ENCODE measurements at regions not wholly inside any gene's neighbourhood (a gene's known extent, or its start where the extent isn't known, plus 50 kb on each side); places are given as distances from the start of the nearest gene placed in this dataset.

GRCh38 chr10:78706726-78707540, 361.8 kb upstream of the ZMIZ1 start:
- H3K27me3 ChIP-seq (replicated peaks; ENCODE audit: insufficient read depth, low read depth, low read length, poor library complexity), result no peaks in the 10 kb centered on the region
- ChIA-PET POLR2A (ENCODE audit: low non-redundant PET) (no interaction called here), CTCF (no interaction called here)
- H3K4me1 ChIP-seq (ENCODE audit: insufficient read depth, low read length, poor library complexity, severe bottlenecking), result no peaks in the 10 kb centered on the region
- no peak overlapping the region for H3K4me3 ChIP-seq (ENCODE audit: low read depth, low read length, poor library complexity, severe bottlenecking)
- H3K36me3 ChIP-seq (ENCODE audit: insufficient read depth, low read length, poor library complexity, severe bottlenecking), result no peaks in the 10 kb centered on the region
- no peak for TF ChIP-seq CTCF (conservative IDR thresholded peaks at IDR 0.05; ENCODE audit: low read depth, low read length)
- TF ChIP-seq EZH2 (IDR thresholded peaks at IDR 0.05; ENCODE audit: borderline replicate concordance, low read depth, low read length, poor library complexity, severe bottlenecking), result no peak
- intact Hi-C loops (cut with micrococcal nuclease; ENCODE audit: unreplicated experiment), result no loop called here
- H3K9me3 ChIP-seq (ENCODE audit: low read depth, low read length, poor library complexity, severe bottlenecking), result no peaks in the 10 kb centered on the region
- no peak overlapping the region for H3K27ac ChIP-seq (ENCODE audit: low read depth, low read length, poor library complexity, severe bottlenecking)
- no peak for DNase-seq (ENCODE audit: low spot score)
- no TSS peak for BruUV-seq (replicated peaks)

- no peak overlapping the region for H3K4me3 ChIP-seq (ENCODE audit: low read depth, low read length, poor library complexity, severe bottlenecking)
- no peaks in the 10 kb centered on the region for H3K9me3 ChIP-seq (ENCODE audit: low read depth, low read length, poor library complexity, severe bottlenecking)
- POLR2A ChIA-PET (ENCODE audit: low non-redundant PET), result no interaction called here
- TF ChIP-seq EZH2 (IDR thresholded peaks at IDR 0.05; ENCODE audit: borderline replicate concordance, low read depth, low read length, poor library complexity, severe bottlenecking) (no peak), CTCF (conservative IDR thresholded peaks at IDR 0.05; ENCODE audit: low read depth, low read length) (no peak)
- intact Hi-C loops (cut with micrococcal nuclease; ENCODE audit: unreplicated experiment), result no loop called here
- H3K4me1 ChIP-seq (ENCODE audit: insufficient read depth, low read length, poor library complexity, severe bottlenecking), result no peaks in the 10 kb centered on the region
- H3K36me3 ChIP-seq (ENCODE audit: insufficient read depth, low read length, poor library complexity, severe bottlenecking), result no peaks in the 10 kb centered on the region
- DNase-seq (ENCODE audit: low spot score), result no peak
- CTCF ChIA-PET, result no interaction called here
- no peak overlapping the region for H3K27ac ChIP-seq (ENCODE audit: low read depth, low read length, poor library complexity, severe bottlenecking)
- H3K27me3 ChIP-seq (replicated peaks; ENCODE audit: insufficient read depth, low read depth, low read length, poor library complexity), result no peaks in the 10 kb centered on the region
- no TSS peak for BruUV-seq (replicated peaks)
Measured at GRCh38 chr10:78707745-78708144, 361.0 kb upstream of the ZMIZ1 start.

- no peaks in the 10 kb centered on the region for H3K36me3 ChIP-seq (ENCODE audit: insufficient read depth, low read length, poor library complexity, severe bottlenecking)
- intact Hi-C loops (cut with micrococcal nuclease; ENCODE audit: unreplicated experiment), result no loop called here
- DNase-seq (ENCODE audit: low spot score), result no peak
- no peaks in the 10 kb centered on the region for H3K4me1 ChIP-seq (ENCODE audit: insufficient read depth, low read length, poor library complexity, severe bottlenecking)
- TF ChIP-seq CTCF (conservative IDR thresholded peaks at IDR 0.05; ENCODE audit: low read depth, low read length) (no peak), EZH2 (IDR thresholded peaks at IDR 0.05; ENCODE audit: borderline replicate concordance, low read depth, low read length, poor library complexity, severe bottlenecking) (no peak)
- no TSS peak for BruUV-seq (replicated peaks)
- POLR2A ChIA-PET (ENCODE audit: low non-redundant PET), result no interaction called here
- CTCF ChIA-PET, result no interaction called here
- H3K4me3 ChIP-seq (ENCODE audit: low read depth, low read length, poor library complexity, severe bottlenecking), result no peak overlapping the region
- H3K27me3 ChIP-seq (replicated peaks; ENCODE audit: insufficient read depth, low read depth, low read length, poor library complexity), result no peaks in the 10 kb centered on the region
- no peaks in the 10 kb centered on the region for H3K9me3 ChIP-seq (ENCODE audit: low read depth, low read length, poor library complexity, severe bottlenecking)
- H3K27ac ChIP-seq (ENCODE audit: low read depth, low read length, poor library complexity, severe bottlenecking), result no peak overlapping the region
Measured at GRCh38 chr10:78712147-78712546, 356.6 kb upstream of the ZMIZ1 start.
